B cell (primary cell): ENCODE measurements at regions not wholly inside any gene's neighbourhood (a gene's known extent, or its start where the extent isn't known, plus 50 kb on each side); places are given as distances from the start of the nearest gene placed in this dataset.

Experiments
- ATAC-seq: fragments of 200-7000 bp; cut with Tn5 transposase; one replicate; pipeline ENCODE4 v1.10.0; 2021; ENCODE audit warnings: low read depth, mild to moderate bottlenecking, moderate number of reproducible peaks, moderate library complexity
- CTCF ChIA-PET: fragments of 350-600 bp; sonication (Branson Sonifier 250); formaldehyde crosslinking; loops from one replicate; lab custom pipeline; 2021; ENCODE audit warnings: antibody characterized with exemption, inconsistent platforms; lab: Charles Lee
- POLR2A ChIA-PET: fragments of 350-600 bp; sonication (Branson Sonifier 250); formaldehyde crosslinking; loops from one replicate; lab custom pipeline; 2021; ENCODE audit warnings: antibody characterized with exemption; lab: Charles Lee
- DNase-seq: peaks from one replicate; pipeline ENCODE4 v3.0.0; 2013
- H2AFZ ChIP-seq: 2 replicates; pipeline ENCODE4 v1.6.1; 2012; ENCODE audit warnings: mild to moderate bottlenecking, low read depth, low read length; ENCODE audit not compliant: insufficient read depth, poor library complexity, severe bottlenecking
- H3K27ac ChIP-seq, 2 donors: 1 replicate in 1 of 2; 2 replicates in 1 of 2; pipeline ENCODE4 v1.5.1; 2012 to 2013; ENCODE audit warnings: low read length in 2 of 2, mild to moderate bottlenecking in 2 of 2, moderate library complexity in 1 of 2
- H3K27me3 ChIP-seq, 4 experiments: fragments of 200-600 bp in 1 of 4; sonication (generic) in 1 of 4; replicated peaks in 1 of 4; 1 replicate in 2 of 4; 2 replicates in 2 of 4; pipeline versions ENCODE4 v1.6.1 to v1.7.0; 2013 to 2016; ENCODE audit warnings: low read length in 3 of 4, mild to moderate bottlenecking in 2 of 4, mixed read lengths in 1 of 4, moderate library complexity in 1 of 4; ENCODE audit not compliant: insufficient read depth in 4 of 4, control insufficient read depth in 3 of 4; ENCODE audit errors: control extremely low read depth in 1 of 4
- H3K36me3 ChIP-seq, 2 experiments: replicated peaks in 1 of 2; 1 replicate in 1 of 2; 2 replicates in 1 of 2; pipeline versions ENCODE4 v1.6.1 to v1.7.1; 2013; ENCODE audit warnings: low read length in 1 of 2; ENCODE audit not compliant: insufficient read depth in 2 of 2, control insufficient read depth in 1 of 2; ENCODE audit errors: control extremely low read depth in 1 of 2, extremely low read depth in 1 of 2
- H3K4me1 ChIP-seq, 2 donors: fragments of 200-600 bp in 1 of 2; sonication (generic) in 1 of 2; 1 replicate in 1 of 2; 2 replicates in 1 of 2; pipeline versions ENCODE4 v1.5.1 to v1.6.1; 2013 to 2017; ENCODE audit warnings: low read length in 2 of 2; ENCODE audit not compliant: control insufficient read depth in 2 of 2, insufficient read depth in 2 of 2
- H3K4me2 ChIP-seq: replicated peaks from 2 replicates; pipeline ENCODE3; 2012; ENCODE audit warnings: mild to moderate bottlenecking, low read depth, low read length; ENCODE audit not compliant: poor library complexity, severe bottlenecking
- H3K4me3 ChIP-seq, 5 experiments: fragments of 200-600 bp in 1 of 5; sonication (generic) in 1 of 5; 1 replicate in 3 of 5; 2 replicates in 2 of 5; pipeline versions ENCODE4 v1.5.1 to v1.7.0; 2011 to 2016; ENCODE audit warnings: low read length in 4 of 5, mild to moderate bottlenecking in 4 of 5, low read depth in 2 of 5, control low read depth in 1 of 5, moderate library complexity in 1 of 5; ENCODE audit not compliant: insufficient read depth in 1 of 5; ENCODE audit errors: control extremely low read depth in 1 of 5, extremely low read depth in 1 of 5
- H3K79me2 ChIP-seq: fragments of 200-600 bp; sonication (generic); one replicate; pipeline ENCODE4 v1.6.0; 2016; ENCODE audit warnings: low read length; ENCODE audit not compliant: control insufficient read depth, insufficient read depth
- H3K9ac ChIP-seq: fragments of 200-600 bp; sonication (generic); 2 replicates; pipeline ENCODE4 v1.6.1; 2017; ENCODE audit warnings: mild to moderate bottlenecking, low read length, moderate library complexity
- H3K9me3 ChIP-seq, 3 donors: one replicate each; pipeline versions ENCODE4 v1.6.1 to v1.7.1; 2013; ENCODE audit warnings: low read length in 2 of 3; ENCODE audit not compliant: control insufficient read depth in 2 of 3, insufficient read depth in 1 of 3; ENCODE audit errors: control extremely low read depth in 1 of 3
- H4K20me1 ChIP-seq: 2 replicates; pipeline ENCODE4 v1.6.0; 2012; ENCODE audit warnings: mild to moderate bottlenecking, low read length; ENCODE audit not compliant: insufficient read depth, control insufficient read depth, poor library complexity, severe bottlenecking
- H3K27ac Mint-ChIP-seq: one replicate; pipeline ENCODE4 v1.8.0; 2021; ENCODE audit warnings: mixed read lengths
- H3K27me3 Mint-ChIP-seq: one replicate; pipeline ENCODE4 v1.8.0; 2021; ENCODE audit warnings: mixed read lengths
- H3K4me1 Mint-ChIP-seq: one replicate; pipeline ENCODE4 v1.8.0; 2021; ENCODE audit warnings: mixed read lengths
- H3K4me3 Mint-ChIP-seq: one replicate; pipeline ENCODE4 v1.8.0; 2021; ENCODE audit warnings: mixed read lengths
- H3K9me3 Mint-ChIP-seq: one replicate; pipeline ENCODE4 v1.8.0; 2022; ENCODE audit warnings: mixed read lengths; ENCODE audit not compliant: insufficient read depth
- CTCF ChIP-seq: fragments of 200-600 bp; IDR thresholded peaks from one replicate; pipeline ENCODE4 v1.8.0; 2022; ENCODE audit warnings: antibody characterized with exemption, mild to moderate bottlenecking
- EZH2 ChIP-seq: IDR thresholded peaks from 2 replicates; pipeline ENCODE4 v1.6.1; 2012; ENCODE audit warnings: borderline replicate concordance, low read depth, mild to moderate bottlenecking, moderate library complexity, low read length; ENCODE audit not compliant: insufficient read depth, poor library complexity, severe bottlenecking
- WGBS: methylation state at CpG from one replicate; pipeline ENCODE4 v1.1.5; 2013; ENCODE audit warnings: missing lambda C conversion rate; ENCODE audit not compliant: insufficient coverage; 5-methylcytosine and 5-hydroxymethylcytosine counted together
- intact Hi-C: fragments of 100-400 bp; cut with micrococcal nuclease; formaldehyde crosslinking; loops from one replicate; pipeline ENCODE4 v1.10.0; 2022

- no peaks in the 10 kb centered on the region for H3K36me3 ChIP-seq
- no peak overlapping the region for H3K27ac ChIP-seq
- intact Hi-C loops: no loop called here
- H3K27me3 ChIP-seq: no peaks in the 10 kb centered on the region
- H3K4me3 ChIP-seq: no peak overlapping the region
- no peaks in the 10 kb centered on the region for H3K4me1 ChIP-seq
- no peak for ATAC-seq
- WGBS: no CpG with 5 or more reads among the region's 2 CpGs
- no peak overlapping the region for H3K27ac Mint-ChIP-seq
- no peak overlapping the region for H2AFZ ChIP-seq
- H3K9me3 ChIP-seq: no peaks in the 10 kb centered on the region
- peaks cover 8% of the 10 kb centered on the region for H3K27me3 Mint-ChIP-seq
- H3K9me3 Mint-ChIP-seq: no peaks in the 10 kb centered on the region
- H3K79me2 ChIP-seq: no peaks in the 10 kb centered on the region
- no peak overlapping the region for H3K4me3 Mint-ChIP-seq
- no peaks in the 10 kb centered on the region for H3K4me1 Mint-ChIP-seq
- no peak overlapping the region for H3K9ac ChIP-seq
- no peak for DNase-seq
- CTCF ChIA-PET: interaction anchor here (0.9 kb wide), 1 partner anchor 9 kb away, joined by 3 read pairs; no protein-coding TSS in a partner anchor
- POLR2A ChIA-PET: no interaction called here
- no peak for TF ChIP-seq CTCF
- no peaks in the 10 kb centered on the region for H4K20me1 ChIP-seq
- no peak overlapping the region for H3K4me2 ChIP-seq
Observed at GRCh38 chr13:91142572-91142971, 204.9 kb upstream of the MIR17HG start.

GRCh38 chr13:91144054-91144453, 203.4 kb upstream of the MIR17HG start:
- Histone ChIP-seq H3K4me2 (no peak overlapping the region), H3K27me3 (no peaks in the 10 kb centered on the region), H3K79me2 (no peaks in the 10 kb centered on the region), H3K4me1 (no peaks in the 10 kb centered on the region), H3K9me3 (no peaks in the 10 kb centered on the region), H3K36me3 (no peaks in the 10 kb centered on the region), H3K27ac (no peak overlapping the region), H3K4me3 (no peak overlapping the region), H4K20me1 (no peaks in the 10 kb centered on the region), H3K9ac (no peak overlapping the region), H2AFZ (no peak overlapping the region)
- TF ChIP-seq EZH2 (no peak), CTCF (no peak)
- no peak overlapping the region for H3K27ac Mint-ChIP-seq
- intact Hi-C loops: no loop called here
- ATAC-seq: no peak
- no peaks in the 10 kb centered on the region for H3K9me3 Mint-ChIP-seq
- H3K4me1 Mint-ChIP-seq: no peaks in the 10 kb centered on the region
- H3K27me3 Mint-ChIP-seq: peaks cover 8% of the 10 kb centered on the region
- H3K4me3 Mint-ChIP-seq: no peak overlapping the region
- no CpG with 5 or more reads among the region's 2 CpGs for WGBS
- no peak for DNase-seq
- ChIA-PET CTCF (interaction anchor here (1.5 kb wide), 1 partner anchor 9 kb away, joined by 4 read pairs; no protein-coding TSS in a partner anchor), POLR2A (no interaction called here)
